HCEC 1CT (cell line): ENCODE measurements at regions not wholly inside any gene's neighbourhood (a gene's known extent, or its start where the extent isn't known, plus 50 kb on each side); places are given as distances from the start of the nearest gene placed in this dataset.

Experiments
- DNase-seq: peaks from one replicate; pipeline ENCODE4 v3.0.0-alpha.2; 2017

- DNase-seq = no peak
These were observed 75.0 kb upstream of the HECTD2 start for GRCh38 chr10:91335147-91335546.

GRCh38 chr10:91339729-91340128 lies 70.4 kb upstream of the HECTD2 start:
- DNase-seq = no peak

- peak; percentile 99 for DNase-seq
These were observed 69.4 kb upstream of the HECTD2 start for GRCh38 chr10:91340613-91341362.

- no peak for DNase-seq
These were observed 68.5 kb upstream of the HECTD2 start for GRCh38 chr10:91341686-91342085.

- DNase-seq = no peak
These were observed 67.1 kb upstream of the HECTD2 start for GRCh38 chr10:91343010-91343409.

GRCh38 chr10:91344117-91344856 lies 65.9 kb upstream of the HECTD2 start:
- DNase-seq = no peak

GRCh38 chr10:91345716-91346115 lies 64.4 kb upstream of the HECTD2 start:
- peak; percentile 44 for DNase-seq

- no peak for DNase-seq
These were observed 62.6 kb upstream of the HECTD2 start for GRCh38 chr10:91347529-91347928.

- DNase-seq = peak; percentile 87
These were observed 60.8 kb upstream of the HECTD2 start for GRCh38 chr10:91349381-91349780.

- no peak for DNase-seq
These were observed 59.5 kb upstream of the HECTD2 start for GRCh38 chr10:91350651-91351081.

GRCh38 chr10:91352760-91353159 lies 57.4 kb upstream of the HECTD2 start:
- DNase-seq = no peak

GRCh38 chr10:91354166-91355075 lies 55.7 kb upstream of the HECTD2 start:
- no peak for DNase-seq

- no peak for DNase-seq
These were observed 54.1 kb upstream of the HECTD2 start for GRCh38 chr10:91355998-91356397.

GRCh38 chr10:91357497-91357896 lies 52.6 kb upstream of the HECTD2 start:
- no peak for DNase-seq
